ENCODE measurements at regions not wholly inside any gene's neighbourhood (a gene's known extent, or its start where the extent isn't known, plus 50 kb on each side); places are given as distances from the start of the nearest gene placed in this dataset.

GRCh38 chr14:45743884-45744283, 490.9 kb upstream of the MIS18BP1 start:
- WGBS, 2 experiments: 81 to 92% methylated on average over 3 of the region's 5 CpGs

GRCh38 chr14:45742187-45742586, 489.2 kb upstream of the MIS18BP1 start:
- Histone ChIP-seq H3K27ac (ENCODE audit: insufficient read depth, low read depth, low read length, poor library complexity, severe bottlenecking) (no peak overlapping the region), H3K9me3 (ENCODE audit: control insufficient read depth, low read length) (no peaks in the 10 kb centered on the region), H3K27me3 (ENCODE audit: control insufficient read depth, insufficient read depth, low read length, poor library complexity, severe bottlenecking) (no peaks in the 10 kb centered on the region), H3K4me3 (ENCODE audit: insufficient read depth, low read depth, low read length) (no peak overlapping the region), H3K36me3 (ENCODE audit: control insufficient read depth, insufficient read depth, low read length) (no peaks in the 10 kb centered on the region), H3K4me1 (ENCODE audit: control insufficient read depth, insufficient read depth, low read length) (no peaks in the 10 kb centered on the region)

More at GRCh38 chr14:45743884-45744283, 490.9 kb upstream of the MIS18BP1 start:
- H3K4me3 ChIP-seq (ENCODE audit: insufficient read depth, low read depth, low read length): no peak overlapping the region
- H3K27me3 ChIP-seq (ENCODE audit: control insufficient read depth, insufficient read depth, low read length, poor library complexity, severe bottlenecking): no peaks in the 10 kb centered on the region
- H3K36me3 ChIP-seq (ENCODE audit: control insufficient read depth, insufficient read depth, low read length): no peaks in the 10 kb centered on the region
- no peaks in the 10 kb centered on the region for H3K9me3 ChIP-seq (ENCODE audit: control insufficient read depth, low read length)
- H3K27ac ChIP-seq (ENCODE audit: insufficient read depth, low read depth, low read length, poor library complexity, severe bottlenecking): no peak overlapping the region
- no peaks in the 10 kb centered on the region for H3K4me1 ChIP-seq (ENCODE audit: control insufficient read depth, insufficient read depth, low read length)

- 68 to 100% methylated on average over 1 to 3 of the region's 3 CpGs for WGBS, 2 experiments
- Histone ChIP-seq H3K4me1 (ENCODE audit: control insufficient read depth, insufficient read depth, low read length) (no peaks in the 10 kb centered on the region), H3K4me3 (ENCODE audit: insufficient read depth, low read depth, low read length) (no peak overlapping the region), H3K27me3 (ENCODE audit: control insufficient read depth, insufficient read depth, low read length, poor library complexity, severe bottlenecking) (no peaks in the 10 kb centered on the region), H3K9me3 (ENCODE audit: control insufficient read depth, low read length) (no peaks in the 10 kb centered on the region), H3K36me3 (ENCODE audit: control insufficient read depth, insufficient read depth, low read length) (no peaks in the 10 kb centered on the region), H3K27ac (ENCODE audit: insufficient read depth, low read depth, low read length, poor library complexity, severe bottlenecking) (no peak overlapping the region)
Observed at GRCh38 chr14:45728434-45729225, 475.6 kb upstream of the MIS18BP1 start.

DNA sequence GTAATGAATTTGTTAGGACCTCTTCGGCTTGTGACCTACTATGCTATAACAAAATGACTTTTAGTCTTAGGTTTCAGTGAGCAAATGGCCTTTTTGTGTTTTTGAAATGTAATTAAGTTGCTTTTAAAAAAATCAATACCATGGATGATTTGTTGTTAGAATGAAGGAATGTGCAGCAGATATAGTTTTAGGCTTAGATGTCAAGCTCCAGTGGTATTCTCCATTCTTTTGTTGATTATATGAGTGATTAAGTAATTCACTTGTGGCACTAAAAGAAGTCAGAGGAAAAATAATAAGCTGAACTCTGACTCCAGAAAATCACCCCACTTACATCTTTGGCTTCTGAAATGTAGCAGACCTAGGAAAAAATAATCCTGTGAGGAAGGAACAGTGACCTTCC, 474.1 kb upstream of the MIS18BP1 start:
- Histone ChIP-seq H3K9me3 (ENCODE audit: control insufficient read depth, low read length) (no peaks in the 10 kb centered on the region), H3K4me3 (ENCODE audit: insufficient read depth, low read depth, low read length) (no peak overlapping the region), H3K27ac (ENCODE audit: insufficient read depth, low read depth, low read length, poor library complexity, severe bottlenecking) (no peak overlapping the region), H3K4me1 (ENCODE audit: control insufficient read depth, insufficient read depth, low read length) (no peaks in the 10 kb centered on the region), H3K27me3 (ENCODE audit: control insufficient read depth, insufficient read depth, low read length, poor library complexity, severe bottlenecking) (no peaks in the 10 kb centered on the region), H3K36me3 (ENCODE audit: control insufficient read depth, insufficient read depth, low read length) (no peaks in the 10 kb centered on the region)
- 94 to 100% methylated on average over 1 of the region's 1 CpG for WGBS, 2 experiments

DNA sequence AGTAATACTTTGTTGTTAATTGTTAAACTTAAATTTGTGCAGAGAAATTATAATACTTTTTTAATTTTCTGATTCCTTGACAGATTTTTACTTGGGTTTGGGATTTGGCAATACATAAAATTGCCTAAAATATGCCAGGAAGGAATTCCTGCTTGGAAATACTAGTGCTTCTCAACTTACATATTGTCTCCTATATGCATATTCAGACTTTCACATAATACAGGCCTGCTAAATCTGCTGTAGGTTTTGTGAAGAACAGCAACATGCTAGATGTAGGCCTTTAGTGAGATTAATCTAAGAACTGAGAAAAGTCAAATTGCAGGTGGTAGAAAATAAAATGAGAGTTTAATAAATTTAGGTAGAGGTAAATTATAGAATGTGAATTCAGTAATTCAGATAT, 468.5 kb upstream of the MIS18BP1 start:
- no peaks in the 10 kb centered on the region for H3K4me1 ChIP-seq (ENCODE audit: control insufficient read depth, insufficient read depth, low read length)
- no peaks in the 10 kb centered on the region for H3K36me3 ChIP-seq (ENCODE audit: control insufficient read depth, insufficient read depth, low read length)
- H3K9me3 ChIP-seq (ENCODE audit: control insufficient read depth, low read length): peaks cover 2% of the 10 kb centered on the region

DNA sequence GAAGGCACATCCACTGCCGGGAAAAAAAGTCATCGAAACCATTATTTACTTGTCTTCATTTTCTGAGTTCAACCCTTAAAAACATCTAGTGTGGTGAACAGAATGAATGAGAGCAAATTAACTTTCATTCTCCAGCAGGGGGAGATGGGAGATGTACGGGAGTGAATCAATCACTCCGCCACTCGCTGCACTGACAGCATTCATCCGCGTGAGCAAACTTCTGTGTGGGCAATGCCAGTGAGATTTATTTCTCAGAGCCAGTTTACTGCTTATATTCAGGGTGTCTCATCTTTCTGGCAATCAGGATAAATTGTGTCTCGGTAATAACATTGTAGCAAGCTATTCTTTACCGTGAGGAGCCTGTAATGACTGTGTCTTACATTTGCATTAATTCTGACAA, 463.6 kb upstream of the MIS18BP1 start:
- H3K27ac ChIP-seq (ENCODE audit: insufficient read depth, low read depth, low read length, poor library complexity, severe bottlenecking): no peak overlapping the region
- H3K27me3 ChIP-seq (ENCODE audit: control insufficient read depth, insufficient read depth, low read length, poor library complexity, severe bottlenecking): no peaks in the 10 kb centered on the region
- no peaks in the 10 kb centered on the region for H3K36me3 ChIP-seq (ENCODE audit: control insufficient read depth, insufficient read depth, low read length)
- WGBS, 2 experiments: 71 to 85% methylated on average over 7 to 9 of the region's 9 CpGs
- no peaks in the 10 kb centered on the region for H3K4me1 ChIP-seq (ENCODE audit: control insufficient read depth, insufficient read depth, low read length)
- no peak overlapping the region for H3K4me3 ChIP-seq (ENCODE audit: insufficient read depth, low read depth, low read length)
- H3K9me3 ChIP-seq (ENCODE audit: control insufficient read depth, low read length): peaks cover 2% of the 10 kb centered on the region

More for the DNA sequence above, 468.5 kb upstream of the MIS18BP1 start:
- Histone ChIP-seq H3K27ac (ENCODE audit: insufficient read depth, low read depth, low read length, poor library complexity, severe bottlenecking) (no peak overlapping the region), H3K4me3 (ENCODE audit: insufficient read depth, low read depth, low read length) (no peak overlapping the region), H3K27me3 (ENCODE audit: control insufficient read depth, insufficient read depth, low read length, poor library complexity, severe bottlenecking) (no peaks in the 10 kb centered on the region)

DNA sequence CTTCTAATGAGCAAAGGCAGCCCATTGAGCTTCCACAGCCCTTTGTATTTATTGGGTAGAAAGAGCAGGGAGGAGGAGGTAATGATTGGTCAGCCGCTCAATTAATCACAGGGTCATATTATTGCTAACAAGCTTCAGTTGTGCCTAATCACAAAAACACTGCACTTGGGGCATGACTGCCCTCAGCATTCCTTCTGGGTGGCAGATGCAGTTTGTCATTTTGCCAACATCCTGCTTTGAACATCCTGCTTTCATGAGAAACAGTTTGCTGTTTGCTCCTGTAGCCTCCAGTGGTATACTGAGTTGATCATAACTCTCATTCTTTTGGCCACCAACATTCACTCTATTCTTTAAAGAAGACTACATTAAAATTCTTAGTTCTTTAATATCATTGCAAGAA, 462.9 kb upstream of the MIS18BP1 start:
- no peak overlapping the region for H3K4me3 ChIP-seq (ENCODE audit: insufficient read depth, low read depth, low read length)
- no peaks in the 10 kb centered on the region for H3K36me3 ChIP-seq (ENCODE audit: control insufficient read depth, insufficient read depth, low read length)
- no peaks in the 10 kb centered on the region for H3K27me3 ChIP-seq (ENCODE audit: control insufficient read depth, insufficient read depth, low read length, poor library complexity, severe bottlenecking)
- no peaks in the 10 kb centered on the region for H3K4me1 ChIP-seq (ENCODE audit: control insufficient read depth, insufficient read depth, low read length)
- 86 to 91% methylated on average over 1 of the region's 1 CpG for WGBS, 2 experiments
- peaks cover 2% of the 10 kb centered on the region for H3K9me3 ChIP-seq (ENCODE audit: control insufficient read depth, low read length)
- no peak overlapping the region for H3K27ac ChIP-seq (ENCODE audit: insufficient read depth, low read depth, low read length, poor library complexity, severe bottlenecking)

DNA sequence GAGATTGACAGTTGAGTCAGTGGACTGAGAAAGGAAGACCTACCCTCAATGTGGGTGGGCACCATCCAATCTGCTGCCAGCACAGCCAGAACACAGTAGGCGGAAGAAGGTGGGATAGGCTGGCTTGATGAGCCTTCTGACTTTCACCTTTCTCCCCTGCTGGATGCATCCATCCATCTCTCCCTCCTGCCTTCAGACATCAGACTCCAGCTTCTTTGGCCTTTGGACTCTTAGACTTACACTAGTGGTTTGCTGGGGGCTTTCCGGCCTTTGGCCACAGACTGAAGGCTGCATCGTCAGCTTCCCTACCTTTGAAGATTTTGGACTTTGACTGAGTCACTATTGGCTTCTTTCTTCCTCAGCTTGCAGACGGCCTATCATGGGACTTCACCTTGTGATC, 456.5 kb upstream of the MIS18BP1 start:
- Histone ChIP-seq H3K27me3 (ENCODE audit: control insufficient read depth, insufficient read depth, low read length, poor library complexity, severe bottlenecking) (no peaks in the 10 kb centered on the region), H3K36me3 (ENCODE audit: control insufficient read depth, insufficient read depth, low read length) (no peaks in the 10 kb centered on the region), H3K9me3 (ENCODE audit: control insufficient read depth, low read length) (no peaks in the 10 kb centered on the region), H3K4me1 (ENCODE audit: control insufficient read depth, insufficient read depth, low read length) (no peaks in the 10 kb centered on the region), H3K27ac (ENCODE audit: insufficient read depth, low read depth, low read length, poor library complexity, severe bottlenecking) (no peak overlapping the region), H3K4me3 (ENCODE audit: insufficient read depth, low read depth, low read length) (no peak overlapping the region)
- WGBS, 2 experiments: 93 to 95% methylated on average over 4 of the region's 4 CpGs

DNA sequence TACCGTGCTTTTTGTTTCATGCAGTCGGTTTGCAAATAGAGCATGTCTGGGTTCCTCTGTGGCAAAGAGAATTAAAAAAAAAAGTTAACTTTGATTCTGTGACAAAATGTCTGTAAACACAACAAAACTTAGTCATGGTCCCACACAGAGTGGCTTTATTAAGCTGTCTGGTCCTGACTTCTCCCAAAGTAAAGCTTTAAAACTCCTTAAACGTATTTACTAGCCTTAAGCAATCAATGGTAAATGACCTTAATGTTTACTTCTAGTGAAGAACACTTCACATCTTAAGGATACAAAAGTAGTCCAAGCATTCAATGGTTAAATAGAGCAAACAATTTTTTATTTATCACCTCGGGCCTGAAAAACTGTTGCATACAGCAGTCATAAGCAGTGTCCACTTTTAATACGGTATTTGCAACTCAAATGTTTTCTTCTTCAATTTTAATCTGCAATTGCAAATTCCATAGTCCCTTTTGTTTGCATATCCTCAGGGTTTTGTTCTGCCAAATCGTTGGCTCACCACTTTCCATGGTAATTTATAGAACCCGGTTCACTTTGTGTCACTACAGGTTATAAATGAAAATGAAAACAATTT, 453.0 kb upstream of the MIS18BP1 start:
- no peak overlapping the region for H3K27ac ChIP-seq (ENCODE audit: insufficient read depth, low read depth, low read length, poor library complexity, severe bottlenecking)
- no peaks in the 10 kb centered on the region for H3K27me3 ChIP-seq (ENCODE audit: control insufficient read depth, insufficient read depth, low read length, poor library complexity, severe bottlenecking)
- no peaks in the 10 kb centered on the region for H3K4me1 ChIP-seq (ENCODE audit: control insufficient read depth, insufficient read depth, low read length)
- no peaks in the 10 kb centered on the region for H3K9me3 ChIP-seq (ENCODE audit: control insufficient read depth, low read length)
- WGBS, 2 experiments: 69 to 72% methylated on average over 6 to 7 of the region's 7 CpGs
- H3K36me3 ChIP-seq (ENCODE audit: control insufficient read depth, insufficient read depth, low read length): no peaks in the 10 kb centered on the region
- no peak overlapping the region for H3K4me3 ChIP-seq (ENCODE audit: insufficient read depth, low read depth, low read length)

DNA sequence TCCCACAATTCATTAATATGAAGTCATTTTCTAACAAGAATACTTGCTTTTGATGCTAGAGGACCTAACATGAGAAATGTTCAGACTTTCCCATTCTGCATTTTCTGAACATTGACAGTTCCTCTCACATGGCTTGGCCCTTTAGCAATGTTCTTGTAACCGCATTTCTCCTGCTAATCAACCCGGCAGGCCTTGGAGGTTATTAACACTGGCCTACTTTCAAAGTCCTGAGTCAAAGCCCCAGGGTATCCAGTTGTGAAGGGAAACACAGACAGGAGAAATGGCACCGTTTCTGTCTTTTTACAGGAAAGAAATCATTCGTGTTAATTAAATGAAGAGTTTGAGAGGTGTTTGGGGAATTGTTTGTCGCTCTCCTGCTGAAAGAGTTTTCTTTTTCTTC, 446.5 kb upstream of the MIS18BP1 start:
- Histone ChIP-seq H3K9me3 (ENCODE audit: control insufficient read depth, low read length) (no peaks in the 10 kb centered on the region), H3K27me3 (ENCODE audit: control insufficient read depth, insufficient read depth, low read length, poor library complexity, severe bottlenecking) (no peaks in the 10 kb centered on the region), H3K27ac (ENCODE audit: insufficient read depth, low read depth, low read length, poor library complexity, severe bottlenecking) (no peak overlapping the region), H3K4me1 (ENCODE audit: control insufficient read depth, insufficient read depth, low read length) (no peaks in the 10 kb centered on the region), H3K4me3 (ENCODE audit: insufficient read depth, low read depth, low read length) (no peak overlapping the region), H3K36me3 (ENCODE audit: control insufficient read depth, insufficient read depth, low read length) (no peaks in the 10 kb centered on the region)
- 74 to 77% methylated on average over 5 of the region's 5 CpGs for WGBS, 2 experiments
